GM03348 (cell line): ENCODE measurements at regions not wholly inside any gene's neighbourhood (a gene's known extent, or its start where the extent isn't known, plus 50 kb on each side); places are given as distances from the start of the nearest gene placed in this dataset.

Experiments used
- DNase-seq: peaks from one replicate; pipeline ENCODE4 v3.0.0; 2012; ENCODE audit warnings: low spot score

GRCh38 chr15:62946940-62947339, 95.6 kb upstream of the TPM1 start:
- DNase-seq, result no peak

GRCh38 chr15:62950462-62950931, 92.0 kb upstream of the TPM1 start:
- DNase-seq, result no peak

- DNase-seq, result no peak
These were observed 91.1 kb upstream of the TPM1 start for GRCh38 chr15:62951481-62951880.

- no peak for DNase-seq
These were observed 89.5 kb upstream of the TPM1 start for GRCh38 chr15:62953021-62953420.

- no peak for DNase-seq
These were observed 89.0 kb upstream of the TPM1 start for GRCh38 chr15:62953496-62954045.

- DNase-seq, result no peak
These were observed 85.4 kb upstream of the TPM1 start for GRCh38 chr15:62957130-62957529.

- no peak for DNase-seq
These were observed 83.8 kb upstream of the TPM1 start for GRCh38 chr15:62958528-62959363.

- DNase-seq, result no peak
These were observed 81.4 kb upstream of the TPM1 start for GRCh38 chr15:62961134-62961533.

GRCh38 chr15:62962101-62962995, 80.2 kb upstream of the TPM1 start:
- no peak for DNase-seq

GRCh38 chr15:62964251-62964650, 78.3 kb upstream of the TPM1 start:
- DNase-seq, result no peak

GRCh38 chr15:62966294-62967078, 76.1 kb upstream of the TPM1 start:
- no peak for DNase-seq

GRCh38 chr15:62968699-62969098, 73.8 kb upstream of the TPM1 start:
- no peak for DNase-seq

- no peak for DNase-seq
These were observed 73.0 kb upstream of the TPM1 start for GRCh38 chr15:62969442-62970089.

GRCh38 chr15:62972814-62973213, 69.7 kb upstream of the TPM1 start:
- DNase-seq, result no peak

GRCh38 chr15:62975515-62975914, 67.0 kb upstream of the TPM1 start:
- DNase-seq, result no peak

- DNase-seq, result peak; percentile 54
These were observed 66.2 kb upstream of the TPM1 start for GRCh38 chr15:62976301-62976881.

- peak; percentile 66 for DNase-seq
These were observed 64.4 kb upstream of the TPM1 start for GRCh38 chr15:62977952-62978811.

GRCh38 chr15:62979252-62979651, 63.3 kb upstream of the TPM1 start:
- no peak for DNase-seq

GRCh38 chr15:62981071-62981470, 61.5 kb upstream of the TPM1 start:
- DNase-seq, result no peak

GRCh38 chr15:62983956-62984355, 58.6 kb upstream of the TPM1 start:
- DNase-seq, result no peak
